ENCODE measurements at regions not wholly inside any gene's neighbourhood (a gene's known extent, or its start where the extent isn't known, plus 50 kb on each side); places are given as distances from the start of the nearest gene placed in this dataset.

DNA sequence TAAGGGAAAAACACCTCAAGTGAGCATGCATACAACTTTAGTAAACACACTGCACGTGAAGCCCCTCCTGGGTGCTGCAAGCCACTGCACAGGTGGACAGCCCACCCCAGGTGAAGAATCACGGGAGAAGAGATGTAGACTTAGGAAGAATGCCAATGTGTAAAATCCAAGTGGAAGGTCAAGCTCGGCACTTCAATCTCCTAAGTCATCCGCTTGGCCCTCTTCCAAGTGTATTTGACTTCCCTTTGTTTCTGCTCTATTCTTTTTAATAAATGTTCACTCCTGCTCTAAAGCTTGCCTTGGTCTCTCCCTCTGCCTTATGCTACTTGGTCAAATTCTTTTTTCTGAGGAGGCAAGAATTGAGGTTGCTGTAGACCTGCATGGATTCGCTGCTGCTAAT, 316.6 kb downstream of the EDEM1 start:
- TF ChIP-seq, protein P1, sequence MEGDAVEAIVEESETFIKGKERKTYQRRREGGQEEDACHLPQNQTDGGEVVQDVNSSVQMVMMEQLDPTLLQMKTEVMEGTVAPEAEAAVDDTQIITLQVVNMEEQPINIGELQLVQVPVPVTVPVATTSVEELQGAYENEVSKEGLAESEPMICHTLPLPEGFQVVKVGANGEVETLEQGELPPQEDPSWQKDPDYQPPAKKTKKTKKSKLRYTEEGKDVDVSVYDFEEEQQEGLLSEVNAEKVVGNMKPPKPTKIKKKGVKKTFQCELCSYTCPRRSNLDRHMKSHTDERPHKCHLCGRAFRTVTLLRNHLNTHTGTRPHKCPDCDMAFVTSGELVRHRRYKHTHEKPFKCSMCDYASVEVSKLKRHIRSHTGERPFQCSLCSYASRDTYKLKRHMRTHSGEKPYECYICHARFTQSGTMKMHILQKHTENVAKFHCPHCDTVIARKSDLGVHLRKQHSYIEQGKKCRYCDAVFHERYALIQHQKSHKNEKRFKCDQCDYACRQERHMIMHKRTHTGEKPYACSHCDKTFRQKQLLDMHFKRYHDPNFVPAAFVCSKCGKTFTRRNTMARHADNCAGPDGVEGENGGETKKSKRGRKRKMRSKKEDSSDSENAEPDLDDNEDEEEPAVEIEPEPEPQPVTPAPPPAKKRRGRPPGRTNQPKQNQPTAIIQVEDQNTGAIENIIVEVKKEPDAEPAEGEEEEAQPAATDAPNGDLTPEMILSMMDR (conservative IDR thresholded peaks at IDR 0.05; ENCODE audit: low read length) = no peak
- no peak for TF ChIP-seq EZH2phosphoT487 (IDR thresholded peaks at IDR 0.05; ENCODE audit: borderline replicate concordance)

Data from Loucy (cell line).